GM23338 (cell line): ENCODE measurements at regions not wholly inside any gene's neighbourhood (a gene's known extent, or its start where the extent isn't known, plus 50 kb on each side); places are given as distances from the start of the nearest gene placed in this dataset.

Experiments
- CREB1 ChIP-seq: fragments of 250-450 bp; sonication (Bioruptor Pico); IDR thresholded peaks from 2 replicates; pipeline ENCODE4 v1.5.0; 2020; ENCODE audit warnings: low read depth, mild to moderate bottlenecking, moderate library complexity
- EZH2 ChIP-seq: fragments of 200-600 bp; sonication (generic); IDR thresholded peaks from one replicate; pipeline ENCODE4 v1.8.0; 2017; ENCODE audit warnings: antibody characterized with exemption, mild to moderate bottlenecking, low read depth; ENCODE audit not compliant: unreplicated experiment
- EZH2phosphoT487 ChIP-seq: fragments of 200-600 bp; sonication (generic); IDR thresholded peaks from one replicate; pipeline ENCODE4 v1.8.1; 2018; ENCODE audit warnings: antibody characterized with exemption; ENCODE audit not compliant: unreplicated experiment
- POLR2AphosphoS5 ChIP-seq: IDR thresholded peaks from 2 replicates; pipeline ENCODE4 v1.6.1; 2016; ENCODE audit warnings: antibody characterized with exemption, low read depth
- TF ChIP-seq, protein P1 (sequence below): IDR thresholded peaks from one replicate; pipeline ENCODE4 v1.6.1; 2018; ENCODE audit warnings: antibody characterized with exemption; ENCODE audit not compliant: unreplicated experiment
- TF ChIP-seq, protein P2 (sequence below), 2 experiments: fragments of 200-600 bp in 1 of 2; sonication (generic) in 1 of 2; conservative IDR thresholded peaks; 2 replicates each; pipeline versions ENCODE4 v1.5.1 to v1.6.1; 2016 to 2017; ENCODE audit warnings: antibody characterized with exemption in 2 of 2, low read depth in 2 of 2, mild to moderate bottlenecking in 2 of 2, moderate library complexity in 1 of 2

DNA sequence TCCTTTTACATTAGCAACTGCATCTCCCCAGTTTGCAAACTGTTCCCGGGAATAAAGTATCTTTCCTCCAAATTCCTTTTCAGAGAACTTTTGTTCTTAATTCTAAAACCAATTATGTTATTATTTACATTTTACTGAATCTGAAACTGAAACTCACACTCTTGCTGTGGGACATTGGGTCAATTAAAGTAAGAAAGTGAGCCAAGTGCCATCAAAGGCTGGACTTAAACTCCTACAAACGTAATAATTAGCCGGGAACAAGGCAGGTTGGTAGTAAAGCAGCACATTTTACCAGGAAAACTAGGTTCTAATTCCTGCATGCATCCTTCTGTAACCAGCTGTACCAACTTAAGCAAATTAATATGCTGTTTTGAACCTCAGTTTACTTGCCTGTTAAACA lies 328.2 kb upstream of the ZNF462 start:
- TF ChIP-seq, protein P1, sequence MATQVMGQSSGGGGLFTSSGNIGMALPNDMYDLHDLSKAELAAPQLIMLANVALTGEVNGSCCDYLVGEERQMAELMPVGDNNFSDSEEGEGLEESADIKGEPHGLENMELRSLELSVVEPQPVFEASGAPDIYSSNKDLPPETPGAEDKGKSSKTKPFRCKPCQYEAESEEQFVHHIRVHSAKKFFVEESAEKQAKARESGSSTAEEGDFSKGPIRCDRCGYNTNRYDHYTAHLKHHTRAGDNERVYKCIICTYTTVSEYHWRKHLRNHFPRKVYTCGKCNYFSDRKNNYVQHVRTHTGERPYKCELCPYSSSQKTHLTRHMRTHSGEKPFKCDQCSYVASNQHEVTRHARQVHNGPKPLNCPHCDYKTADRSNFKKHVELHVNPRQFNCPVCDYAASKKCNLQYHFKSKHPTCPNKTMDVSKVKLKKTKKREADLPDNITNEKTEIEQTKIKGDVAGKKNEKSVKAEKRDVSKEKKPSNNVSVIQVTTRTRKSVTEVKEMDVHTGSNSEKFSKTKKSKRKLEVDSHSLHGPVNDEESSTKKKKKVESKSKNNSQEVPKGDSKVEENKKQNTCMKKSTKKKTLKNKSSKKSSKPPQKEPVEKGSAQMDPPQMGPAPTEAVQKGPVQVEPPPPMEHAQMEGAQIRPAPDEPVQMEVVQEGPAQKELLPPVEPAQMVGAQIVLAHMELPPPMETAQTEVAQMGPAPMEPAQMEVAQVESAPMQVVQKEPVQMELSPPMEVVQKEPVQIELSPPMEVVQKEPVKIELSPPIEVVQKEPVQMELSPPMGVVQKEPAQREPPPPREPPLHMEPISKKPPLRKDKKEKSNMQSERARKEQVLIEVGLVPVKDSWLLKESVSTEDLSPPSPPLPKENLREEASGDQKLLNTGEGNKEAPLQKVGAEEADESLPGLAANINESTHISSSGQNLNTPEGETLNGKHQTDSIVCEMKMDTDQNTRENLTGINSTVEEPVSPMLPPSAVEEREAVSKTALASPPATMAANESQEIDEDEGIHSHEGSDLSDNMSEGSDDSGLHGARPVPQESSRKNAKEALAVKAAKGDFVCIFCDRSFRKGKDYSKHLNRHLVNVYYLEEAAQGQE = no peak
- TF ChIP-seq EZH2 (no peak), POLR2AphosphoS5 (no peak), EZH2phosphoT487 (no peak), CREB1 (CRISPR knock-in tag) (no peak)
- TF ChIP-seq, protein P2, sequence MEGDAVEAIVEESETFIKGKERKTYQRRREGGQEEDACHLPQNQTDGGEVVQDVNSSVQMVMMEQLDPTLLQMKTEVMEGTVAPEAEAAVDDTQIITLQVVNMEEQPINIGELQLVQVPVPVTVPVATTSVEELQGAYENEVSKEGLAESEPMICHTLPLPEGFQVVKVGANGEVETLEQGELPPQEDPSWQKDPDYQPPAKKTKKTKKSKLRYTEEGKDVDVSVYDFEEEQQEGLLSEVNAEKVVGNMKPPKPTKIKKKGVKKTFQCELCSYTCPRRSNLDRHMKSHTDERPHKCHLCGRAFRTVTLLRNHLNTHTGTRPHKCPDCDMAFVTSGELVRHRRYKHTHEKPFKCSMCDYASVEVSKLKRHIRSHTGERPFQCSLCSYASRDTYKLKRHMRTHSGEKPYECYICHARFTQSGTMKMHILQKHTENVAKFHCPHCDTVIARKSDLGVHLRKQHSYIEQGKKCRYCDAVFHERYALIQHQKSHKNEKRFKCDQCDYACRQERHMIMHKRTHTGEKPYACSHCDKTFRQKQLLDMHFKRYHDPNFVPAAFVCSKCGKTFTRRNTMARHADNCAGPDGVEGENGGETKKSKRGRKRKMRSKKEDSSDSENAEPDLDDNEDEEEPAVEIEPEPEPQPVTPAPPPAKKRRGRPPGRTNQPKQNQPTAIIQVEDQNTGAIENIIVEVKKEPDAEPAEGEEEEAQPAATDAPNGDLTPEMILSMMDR (conservative IDR thresholded peaks at IDR 0.05; ENCODE audit: low read depth in 2 of 2) = no peak
